BE2C (cell line): ENCODE measurements at regions not wholly inside any gene's neighbourhood (a gene's known extent, or its start where the extent isn't known, plus 50 kb on each side); places are given as distances from the start of the nearest gene placed in this dataset.
"Not testable (repeated sequence)": the region's sequence is repeated elsewhere in the genome, so short reads cannot be mapped to it uniquely, and the experiment has no call there.

Experiments
- DNase-seq: peaks from one replicate; pipeline ENCODE4 v3.0.0-alpha.2; 2020
- H3K27me3 ChIP-seq: fragments of 250-450 bp; sonication (Bioruptor Pico); 2 replicates; pipeline ENCODE4 v1.5.1; 2020; ENCODE audit warnings: mild to moderate bottlenecking
- H3K36me3 ChIP-seq: fragments of 250-450 bp; sonication (Bioruptor Pico); 2 replicates; pipeline ENCODE4 v1.5.1; 2020; ENCODE audit warnings: mild to moderate bottlenecking
- H3K4me1 ChIP-seq: fragments of 250-450 bp; sonication (Bioruptor Pico); 2 replicates; pipeline ENCODE4 v1.5.1; 2020
- H3K4me3 ChIP-seq: 2 replicates; pipeline ENCODE4 v1.5.1; 2011; ENCODE audit warnings: low read depth, low read length
- H3K9me3 ChIP-seq: fragments of 250-450 bp; sonication (Bioruptor Pico); 2 replicates; pipeline ENCODE4 v1.5.1; 2020
- CTCF ChIP-seq: IDR thresholded peaks from 2 replicates; pipeline ENCODE4 v1.5.1; 2012; ENCODE audit warnings: mild to moderate bottlenecking, low read depth, low read length

- no peaks in the 10 kb centered on the region for H3K27me3 ChIP-seq
- no peaks in the 10 kb centered on the region; the same call in 1 of the 2 replicates for H3K9me3 ChIP-seq
- no peak for DNase-seq
- H3K36me3 ChIP-seq: no peaks in the 10 kb centered on the region
- H3K4me1 ChIP-seq: no peaks in the 10 kb centered on the region
- H3K4me3 ChIP-seq: no peak overlapping the region
- no peak for TF ChIP-seq CTCF
Measured at GRCh38 chr12:128109236-128109635, 157.7 kb upstream of the TMEM132C start.

GRCh38 chr12:128109636-128110035, 157.3 kb upstream of the TMEM132C start:
- Histone ChIP-seq H3K4me1 (no peaks in the 10 kb centered on the region), H3K9me3 (no peaks in the 10 kb centered on the region; the same call in 1 of the 2 replicates), H3K27me3 (no peaks in the 10 kb centered on the region), H3K36me3 (no peaks in the 10 kb centered on the region), H3K4me3 (no peak overlapping the region)
- no peak for TF ChIP-seq CTCF
- no peak for DNase-seq

GRCh38 chr12:128111333-128111732, 155.6 kb upstream of the TMEM132C start:
- DNase-seq: no peak

GRCh38 chr12:128111951-128112350, 155.0 kb upstream of the TMEM132C start:
- Histone ChIP-seq H3K27me3 (no peaks in the 10 kb centered on the region), H3K4me3 (no peak overlapping the region), H3K9me3 (no peaks in the 10 kb centered on the region; the same call in 1 of the 2 replicates), H3K36me3 (no peaks in the 10 kb centered on the region), H3K4me1 (no peaks in the 10 kb centered on the region)
- no peak for TF ChIP-seq CTCF
- DNase-seq: no peak

More at GRCh38 chr12:128111333-128111732, 155.6 kb upstream of the TMEM132C start:
- no peaks in the 10 kb centered on the region; the same call in 1 of the 2 replicates for H3K9me3 ChIP-seq
- no peak for TF ChIP-seq CTCF
- H3K4me3 ChIP-seq: no peak overlapping the region
- no peaks in the 10 kb centered on the region for H3K4me1 ChIP-seq
- no peaks in the 10 kb centered on the region for H3K36me3 ChIP-seq
- no peaks in the 10 kb centered on the region for H3K27me3 ChIP-seq

- not testable (repeated sequence) for H3K9me3 ChIP-seq, DNase-seq, H3K4me3 ChIP-seq, H3K36me3 ChIP-seq, H3K4me1 ChIP-seq, H3K27me3 ChIP-seq
Measured at GRCh38 chr12:128113250-128113649, 153.7 kb upstream of the TMEM132C start.

GRCh38 chr12:128114485-128114884, 152.5 kb upstream of the TMEM132C start:
- Histone ChIP-seq H3K27me3 (no peaks in the 10 kb centered on the region), H3K4me1 (no peaks in the 10 kb centered on the region), H3K9me3 (no peaks in the 10 kb centered on the region; the same call in 1 of the 2 replicates), H3K4me3 (no peak overlapping the region), H3K36me3 (no peaks in the 10 kb centered on the region)
- TF ChIP-seq CTCF: no peak
- no peak for DNase-seq

GRCh38 chr12:128116537-128116936, 150.4 kb upstream of the TMEM132C start:
- Histone ChIP-seq H3K4me1 (no peaks in the 10 kb centered on the region), H3K36me3 (no peaks in the 10 kb centered on the region), H3K27me3 (no peaks in the 10 kb centered on the region), H3K9me3 (no peaks in the 10 kb centered on the region; the same call in 1 of the 2 replicates), H3K4me3 (no peak overlapping the region)
- TF ChIP-seq CTCF: no peak
- DNase-seq: no peak
